CD8-positive, alpha-beta memory T cell (primary cell): ENCODE measurements at regions not wholly inside any gene's neighbourhood (a gene's known extent, or its start where the extent isn't known, plus 50 kb on each side); places are given as distances from the start of the nearest gene placed in this dataset.
A peak's percentile ranks its signal among the peaks of the same experiment; 100 is the strongest.
"Not testable (repeated sequence)": the region's sequence is repeated elsewhere in the genome, so short reads cannot be mapped to it uniquely, and the experiment has no call there.

ENCODE experiments used
- CTCF ChIA-PET: fragments of 350-600 bp; sonication (Branson Sonifier 250); formaldehyde crosslinking; loops from one replicate; lab custom pipeline; 2021; ENCODE audit warnings: antibody characterized with exemption; lab: Charles Lee
- POLR2A ChIA-PET: fragments of 350-600 bp; sonication (Branson Sonifier 250); formaldehyde crosslinking; loops from one replicate; lab custom pipeline; 2021; ENCODE audit warnings: antibody characterized with exemption; lab: Charles Lee
- DNase-seq, 5 donors: peaks; one replicate each; pipeline versions ENCODE4 v3.0.0 to v3.0.0-alpha.2; 2020 to 2022; ENCODE audit warnings: mixed read lengths in 1 of 5
- H3K27ac ChIP-seq: one replicate; pipeline ENCODE4 v1.7.0; 2013; ENCODE audit warnings: low read depth, mild to moderate bottlenecking, low read length, moderate library complexity
- H3K27me3 ChIP-seq: 2 replicates; pipeline ENCODE4 v1.7.0; 2013; ENCODE audit warnings: low read length, mild to moderate bottlenecking; ENCODE audit not compliant: insufficient read depth, poor library complexity, severe bottlenecking
- H3K36me3 ChIP-seq: 2 replicates; pipeline ENCODE4 v1.7.0; 2013; ENCODE audit warnings: mild to moderate bottlenecking, low read length, moderate library complexity; ENCODE audit not compliant: insufficient read depth
- H3K4me1 ChIP-seq: 2 replicates; pipeline ENCODE4 v1.7.0; 2013; ENCODE audit warnings: mild to moderate bottlenecking, low read length, moderate library complexity; ENCODE audit not compliant: insufficient read depth
- H3K4me3 ChIP-seq: 2 replicates; pipeline ENCODE4 v1.7.0; 2013; ENCODE audit warnings: mild to moderate bottlenecking, low read length
- H3K9me3 ChIP-seq: 2 replicates; pipeline ENCODE4 v1.7.0; 2013; ENCODE audit warnings: mild to moderate bottlenecking, low read length
- H3K27ac Mint-ChIP-seq, 8 donors: one replicate each; pipeline ENCODE4 v1.8.0; 2020 to 2021; ENCODE audit warnings: mixed read lengths in 8 of 8, mild to moderate bottlenecking in 6 of 8, inconsistent platforms in 3 of 8, moderate library complexity in 3 of 8
- H3K27me3 Mint-ChIP-seq, 2 donors: one replicate each; pipeline ENCODE4 v1.8.0; 2020 to 2021; ENCODE audit warnings: mixed read lengths in 2 of 2, mild to moderate bottlenecking in 1 of 2, moderate library complexity in 1 of 2
- H3K36me3 Mint-ChIP-seq, 3 donors: one replicate each; pipeline ENCODE4 v1.8.0; 2020 to 2021; ENCODE audit warnings: mixed read lengths in 3 of 3, inconsistent platforms in 1 of 3, mild to moderate bottlenecking in 1 of 3
- H3K4me1 Mint-ChIP-seq, 3 donors: one replicate each; pipeline ENCODE4 v1.8.0; 2020 to 2021; ENCODE audit warnings: mixed read lengths in 3 of 3, inconsistent platforms in 1 of 3, mild to moderate bottlenecking in 1 of 3
- H3K4me3 Mint-ChIP-seq, 7 donors: one replicate each; pipeline ENCODE4 v1.8.0; 2020 to 2021; ENCODE audit warnings: mixed read lengths in 7 of 7, mild to moderate bottlenecking in 6 of 7, moderate library complexity in 4 of 7, inconsistent platforms in 2 of 7
- H3K9me3 Mint-ChIP-seq, 5 donors: one replicate each; pipeline ENCODE4 v1.8.0; 2020 to 2022; ENCODE audit warnings: mixed read lengths in 5 of 5, mild to moderate bottlenecking in 3 of 5, moderate library complexity in 2 of 5, inconsistent platforms in 1 of 5

DNA sequence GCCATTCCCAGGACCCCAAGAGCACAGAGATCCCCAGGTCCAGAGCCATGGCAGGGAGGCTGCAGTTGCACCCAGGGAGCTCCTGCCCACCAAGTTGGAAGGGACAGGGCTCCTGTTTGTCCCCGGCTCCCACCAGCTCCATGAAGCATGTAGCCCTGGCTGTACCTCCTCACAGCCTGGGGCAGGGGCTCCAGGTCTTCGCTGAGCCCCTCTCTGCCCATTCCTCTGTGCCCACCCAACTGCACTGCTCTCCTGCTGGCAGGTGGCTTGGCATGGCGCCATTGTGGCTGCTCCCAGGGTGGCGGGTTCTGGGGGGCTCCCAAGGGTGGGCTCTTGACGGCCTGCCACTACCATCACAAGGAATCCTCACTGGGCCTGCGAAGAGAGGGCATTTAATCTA lies 197.5 kb upstream of the DAB2 start:
- ChIA-PET POLR2A (no interaction called here), CTCF (no interaction called here)
- H3K27me3 ChIP-seq, result no peaks in the 10 kb centered on the region
- no peaks in the 10 kb centered on the region for H3K4me1 Mint-ChIP-seq
- H3K9me3 ChIP-seq, result no peaks in the 10 kb centered on the region
- no peaks in the 10 kb centered on the region for H3K36me3 Mint-ChIP-seq
- no peaks in the 10 kb centered on the region for H3K9me3 Mint-ChIP-seq
- H3K27me3 Mint-ChIP-seq, result peaks cover 6 to 39% of the 10 kb centered on the region in 2 donors
- no peak for DNase-seq
- no peak overlapping the region for H3K27ac Mint-ChIP-seq
- no peak overlapping the region for H3K4me3 Mint-ChIP-seq
- no peaks in the 10 kb centered on the region for H3K36me3 ChIP-seq
- H3K4me1 ChIP-seq, result no peaks in the 10 kb centered on the region
- no peak overlapping the region for H3K4me3 ChIP-seq
- H3K27ac ChIP-seq, result no peak overlapping the region

DNA sequence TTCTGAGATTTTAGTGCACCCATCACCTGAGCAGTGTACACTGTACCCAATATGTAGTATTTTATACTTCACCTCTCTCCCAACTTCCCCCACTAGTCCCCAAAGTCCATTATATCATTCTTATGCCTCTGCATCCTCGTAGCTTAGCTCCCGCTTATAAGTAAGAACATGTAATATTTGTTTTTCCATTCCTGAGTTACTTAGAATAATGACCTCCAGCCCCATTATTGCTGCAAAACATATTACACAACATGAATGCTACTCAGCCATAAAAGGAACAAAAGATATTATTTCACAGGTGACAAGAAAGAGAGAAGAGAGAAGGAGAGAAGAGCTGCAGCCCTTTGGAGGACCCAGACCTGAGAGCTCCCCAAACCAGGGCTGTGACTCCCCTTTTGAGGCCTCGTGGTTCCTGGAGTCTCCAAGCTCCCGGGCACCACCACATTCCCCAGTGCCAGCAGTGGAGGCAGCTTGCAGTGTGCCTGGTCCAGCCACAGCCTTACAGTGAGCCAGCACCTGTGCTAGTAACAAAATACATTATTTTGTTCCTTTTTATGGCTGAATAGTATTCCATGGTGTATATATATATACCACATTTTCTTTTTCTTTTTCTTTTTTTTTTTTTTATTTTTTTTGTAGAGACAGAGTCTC lies 194.5 kb upstream of the DAB2 start:
- DNase-seq, result no peak
- no peaks in the 10 kb centered on the region for H3K9me3 Mint-ChIP-seq
- Histone ChIP-seq H3K4me1 (no peaks in the 10 kb centered on the region), H3K36me3 (no peaks in the 10 kb centered on the region), H3K27me3 (no peaks in the 10 kb centered on the region), H3K4me3 (no peak overlapping the region), H3K9me3 (no peaks in the 10 kb centered on the region), H3K27ac (no peak overlapping the region)
- H3K27me3 Mint-ChIP-seq, result peaks cover 4 to 21% of the 10 kb centered on the region in 2 donors
- CTCF ChIA-PET, result no interaction called here
- H3K4me1 Mint-ChIP-seq, result no peaks in the 10 kb centered on the region
- POLR2A ChIA-PET, result no interaction called here
- H3K36me3 Mint-ChIP-seq, result no peaks in the 10 kb centered on the region
- H3K27ac Mint-ChIP-seq, result no peak overlapping the region
- no peak overlapping the region for H3K4me3 Mint-ChIP-seq

DNA sequence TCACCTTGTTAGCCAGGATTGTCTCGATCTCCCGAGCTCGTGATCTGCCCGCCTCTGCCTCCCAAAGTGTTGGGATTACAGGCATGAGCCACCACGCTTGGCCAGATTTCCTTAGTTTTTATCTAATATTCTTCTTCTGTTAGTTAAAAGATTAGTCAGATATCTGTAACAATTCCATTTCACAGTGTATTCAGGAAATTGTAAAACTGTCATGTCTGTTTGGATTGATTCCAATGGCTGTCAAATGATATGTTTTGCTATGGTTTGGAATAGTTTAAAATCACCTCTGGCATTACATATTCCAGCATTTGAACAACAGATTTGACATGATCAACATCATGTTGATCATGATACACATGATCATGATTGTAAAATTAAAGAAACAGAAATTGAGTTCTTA lies 193.6 kb upstream of the DAB2 start:
- Histone ChIP-seq H3K4me1 (no peaks in the 10 kb centered on the region), H3K4me3 (no peak overlapping the region), H3K36me3 (no peaks in the 10 kb centered on the region), H3K9me3 (no peaks in the 10 kb centered on the region), H3K27me3 (no peaks in the 10 kb centered on the region), H3K27ac (no peak overlapping the region)
- H3K36me3 Mint-ChIP-seq, result no peaks in the 10 kb centered on the region
- no peak for DNase-seq
- POLR2A ChIA-PET, result no interaction called here
- peaks cover 4 to 20% of the 10 kb centered on the region in 2 donors for H3K27me3 Mint-ChIP-seq
- CTCF ChIA-PET, result no interaction called here
- no peaks in the 10 kb centered on the region for H3K9me3 Mint-ChIP-seq
- no peaks in the 10 kb centered on the region for H3K4me1 Mint-ChIP-seq
- H3K27ac Mint-ChIP-seq, result no peak overlapping the region
- H3K4me3 Mint-ChIP-seq, result no peak overlapping the region

DNA sequence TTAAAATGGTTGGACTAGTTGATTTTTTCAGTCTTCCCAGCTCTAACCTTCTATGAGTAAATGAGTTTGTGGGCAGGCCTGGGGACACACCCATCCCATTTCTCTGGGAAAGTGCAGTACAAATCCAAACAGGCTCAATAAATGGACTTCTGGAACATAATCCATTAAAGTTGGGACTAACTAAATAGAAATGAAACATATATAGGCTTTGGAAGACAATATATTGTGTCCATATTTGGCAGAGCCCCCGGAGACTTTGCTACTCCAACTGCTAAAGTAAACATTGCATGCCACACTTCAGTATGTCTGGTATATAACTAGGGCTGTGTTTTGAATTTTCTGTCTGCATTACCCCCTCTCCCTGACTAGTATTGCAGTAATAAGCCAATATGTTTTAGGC lies 191.4 kb upstream of the DAB2 start:
- H3K4me1 ChIP-seq, result no peaks in the 10 kb centered on the region
- H3K4me1 Mint-ChIP-seq, result no peaks in the 10 kb centered on the region
- H3K27me3 ChIP-seq, result no peaks in the 10 kb centered on the region
- peaks cover 0 to 2% (median 0%) of the 10 kb centered on the region in 5 donors for H3K9me3 Mint-ChIP-seq
- H3K27ac Mint-ChIP-seq, result no peak overlapping the region
- H3K36me3 ChIP-seq, result no peaks in the 10 kb centered on the region
- peaks cover 0 to 3% (median 2%) of the 10 kb centered on the region in 3 donors for H3K36me3 Mint-ChIP-seq
- ChIA-PET POLR2A (no interaction called here), CTCF (no interaction called here)
- H3K27me3 Mint-ChIP-seq, result peaks cover 7 to 22% of the 10 kb centered on the region in 2 donors
- no peak for DNase-seq
- H3K4me3 Mint-ChIP-seq, result no peak overlapping the region
- no peak overlapping the region for H3K27ac ChIP-seq
- H3K4me3 ChIP-seq, result no peak overlapping the region
- no peaks in the 10 kb centered on the region for H3K9me3 ChIP-seq

DNA sequence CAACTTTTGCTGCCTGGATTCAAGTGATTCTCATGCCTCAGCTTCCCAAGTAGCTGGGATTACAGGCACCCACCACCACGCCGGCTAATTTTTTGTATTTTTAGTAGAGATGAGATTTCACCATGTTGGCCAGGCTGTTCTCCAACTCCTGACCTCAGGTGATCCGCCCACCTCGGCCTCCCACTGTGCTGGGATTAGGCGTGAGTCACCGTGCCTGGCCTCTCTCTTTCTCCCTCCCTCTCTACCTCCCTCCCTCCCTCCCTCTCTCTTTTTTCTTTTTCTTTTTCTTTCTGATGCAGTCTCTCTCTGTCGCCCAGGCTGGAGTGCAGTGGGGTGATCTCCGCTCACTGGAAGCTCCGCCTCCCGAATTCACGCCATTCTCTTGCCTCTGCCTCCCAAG lies 186.3 kb upstream of the DAB2 start:
- H3K4me3 Mint-ChIP-seq, POLR2A ChIA-PET, H3K4me3 ChIP-seq, H3K27me3 ChIP-seq, H3K9me3 Mint-ChIP-seq, H3K9me3 ChIP-seq, CTCF ChIA-PET, H3K4me1 Mint-ChIP-seq, H3K27ac ChIP-seq, H3K4me1 ChIP-seq, H3K36me3 Mint-ChIP-seq, H3K36me3 ChIP-seq, DNase-seq: not testable (repeated sequence)
- peaks cover 5 to 29% of the 10 kb centered on the region in 2 donors for H3K27me3 Mint-ChIP-seq
- H3K27ac Mint-ChIP-seq, result peak overlapping the region in 1 of 8 donors; percentile 78

GRCh38 chr5:39608024-39608423 lies 183.2 kb upstream of the DAB2 start:
- ChIA-PET POLR2A (no interaction called here), CTCF (no interaction called here)
- Mint-ChIP-seq H3K9me3 (peaks cover 0 to 2% (median 0%) of the 10 kb centered on the region in 5 donors), H3K27me3 (peaks cover 2 to 41% of the 10 kb centered on the region in 2 donors), H3K4me1 (no peaks in the 10 kb centered on the region), H3K36me3 (peaks cover 0 to under 1% (median 0%) of the 10 kb centered on the region in 3 donors), H3K27ac (no peak overlapping the region), H3K4me3 (no peak overlapping the region)
- DNase-seq, result no peak
- Histone ChIP-seq H3K9me3 (no peaks in the 10 kb centered on the region), H3K4me1 (no peaks in the 10 kb centered on the region), H3K27me3 (no peaks in the 10 kb centered on the region), H3K36me3 (no peaks in the 10 kb centered on the region), H3K27ac (no peak overlapping the region), H3K4me3 (no peak overlapping the region)

GRCh38 chr5:39606591-39606990 lies 181.8 kb upstream of the DAB2 start:
- ChIA-PET CTCF (no interaction called here), POLR2A (no interaction called here)
- Histone ChIP-seq H3K4me3 (no peak overlapping the region), H3K36me3 (no peaks in the 10 kb centered on the region), H3K27me3 (no peaks in the 10 kb centered on the region), H3K9me3 (no peaks in the 10 kb centered on the region), H3K4me1 (no peaks in the 10 kb centered on the region), H3K27ac (no peak overlapping the region)
- Mint-ChIP-seq H3K36me3 (no peaks in the 10 kb centered on the region), H3K27me3 (peaks cover 2 to 38% of the 10 kb centered on the region in 2 donors), H3K4me3 (no peak overlapping the region), H3K27ac (no peak overlapping the region), H3K9me3 (peaks cover 0 to 2% (median 0%) of the 10 kb centered on the region in 5 donors), H3K4me1 (no peaks in the 10 kb centered on the region)
- no peak for DNase-seq

DNA sequence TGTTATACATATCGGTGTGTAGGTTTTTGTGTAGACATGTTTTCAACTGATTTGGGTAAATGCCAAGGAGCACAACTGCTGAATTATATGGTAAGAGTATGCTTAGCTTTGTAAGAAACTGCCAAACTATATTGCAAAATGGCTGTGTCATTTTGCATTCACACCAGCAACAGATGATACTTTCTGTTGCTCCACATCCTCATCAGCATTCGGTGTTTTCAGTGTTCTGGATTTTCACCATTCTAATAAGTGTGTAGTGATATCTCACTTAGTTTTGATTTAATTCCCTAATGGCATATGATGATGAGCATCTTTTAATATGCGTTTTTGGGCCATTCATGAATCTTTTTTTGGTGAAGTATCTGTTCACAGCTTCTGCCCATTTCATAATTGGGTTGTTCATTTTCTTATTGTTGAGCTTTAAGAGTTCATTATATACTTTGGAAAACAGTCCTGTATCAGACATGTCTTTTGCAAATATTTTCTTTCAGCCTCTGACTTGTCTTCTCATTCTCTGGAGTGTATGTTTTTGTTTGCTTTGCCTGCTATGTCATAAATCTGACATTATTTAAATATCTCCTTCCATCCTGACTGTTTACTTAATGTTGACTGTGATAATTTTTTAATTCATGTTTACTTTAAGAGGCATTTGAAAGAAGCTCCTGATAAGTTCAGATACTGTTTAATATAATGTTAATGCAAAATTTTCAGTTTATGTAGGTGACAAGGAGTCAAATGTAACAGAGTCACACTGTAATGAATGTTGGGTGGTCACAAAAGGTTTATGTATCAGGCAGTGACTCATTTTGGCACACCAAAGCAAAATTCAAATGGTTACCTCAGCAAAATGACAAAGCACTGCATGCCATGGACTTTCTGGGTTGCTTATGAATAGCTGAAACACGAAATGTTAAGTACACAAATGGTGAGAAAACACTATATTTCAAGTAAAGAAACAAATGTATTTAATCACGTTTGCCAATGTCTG lies 181.1 kb upstream of the DAB2 start:
- Mint-ChIP-seq H3K9me3 (no peaks in the 10 kb centered on the region), H3K27me3 (peaks cover 2 to 37% of the 10 kb centered on the region in 2 donors), H3K4me3 (no peak overlapping the region), H3K27ac (no peak overlapping the region), H3K4me1 (no peaks in the 10 kb centered on the region), H3K36me3 (no peaks in the 10 kb centered on the region)
- DNase-seq, result no peak
- Histone ChIP-seq H3K4me3 (no peak overlapping the region), H3K4me1 (no peaks in the 10 kb centered on the region), H3K9me3 (no peaks in the 10 kb centered on the region), H3K36me3 (no peaks in the 10 kb centered on the region), H3K27me3 (no peaks in the 10 kb centered on the region), H3K27ac (no peak overlapping the region)
- POLR2A ChIA-PET, result no interaction called here
- CTCF ChIA-PET, result no interaction called here
